HG03439 (cell line): ENCODE measurements at regions not wholly inside any gene's neighbourhood (a gene's known extent, or its start where the extent isn't known, plus 50 kb on each side); places are given as distances from the start of the nearest gene placed in this dataset.
"Not testable (repeated sequence)": the region's sequence is repeated elsewhere in the genome, so short reads cannot be mapped to it uniquely, and the experiment has no call there.

ENCODE experiments used
- ATAC-seq: cut with Tn5 transposase; IDR thresholded peaks from one replicate; pipeline ENCODE4 v1.9.1; 2021; ENCODE audit warnings: mild to moderate bottlenecking, moderate library complexity; ENCODE audit not compliant: unreplicated experiment

DNA sequence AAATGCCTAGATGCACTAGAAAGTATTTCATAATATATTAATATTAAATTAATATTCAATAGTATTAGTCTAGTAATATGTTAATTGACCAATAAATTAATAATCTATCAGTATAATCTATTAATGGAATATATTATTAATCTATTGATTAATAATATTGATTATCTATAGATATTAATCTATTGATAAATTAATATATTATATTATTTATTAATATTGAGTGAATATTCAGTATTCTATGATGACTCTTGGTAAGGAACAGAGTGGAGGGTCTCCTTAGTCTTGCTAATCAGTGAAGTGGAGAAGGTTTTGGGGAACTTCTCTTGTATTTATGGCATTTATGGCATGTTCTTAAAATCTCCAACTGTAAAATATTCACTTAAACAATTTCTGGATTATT, 679.3 kb upstream of the FLRT2 start:
- no peak for ATAC-seq

DNA sequence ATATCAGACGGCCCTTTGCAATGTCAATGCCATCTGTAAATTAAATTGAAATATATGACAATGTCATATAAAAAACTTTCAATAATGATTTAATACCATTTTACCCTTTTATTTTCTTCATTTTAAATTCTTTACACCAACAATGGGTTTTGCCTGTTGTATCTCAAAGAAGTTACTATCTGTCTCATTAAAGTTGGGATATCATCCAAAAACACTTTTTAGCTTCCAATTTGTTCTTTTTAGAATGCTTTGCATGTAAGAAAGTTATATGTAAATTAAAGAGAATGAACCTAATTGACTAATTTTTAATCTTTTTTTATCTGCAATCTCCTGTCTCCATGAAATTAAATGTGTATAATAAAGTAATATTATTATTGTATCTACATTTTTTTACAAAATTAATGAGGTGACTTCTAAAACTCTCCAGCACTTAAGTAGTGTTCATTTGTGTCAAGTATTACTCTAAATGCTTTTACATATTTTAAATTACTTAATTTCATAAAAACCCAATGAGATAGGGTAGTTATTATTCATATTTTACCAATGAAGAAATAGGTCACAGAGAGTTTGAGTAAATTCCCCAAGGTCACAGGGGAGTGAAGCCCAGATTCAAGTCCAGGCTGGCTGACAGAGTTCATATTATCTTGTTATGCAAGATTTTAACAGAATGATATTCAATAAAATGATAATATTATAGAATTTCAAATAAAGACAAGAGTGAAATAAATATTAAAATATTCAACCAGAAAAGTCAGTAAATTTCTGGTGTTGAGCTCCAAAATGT, 673.0 kb upstream of the FLRT2 start:
- ATAC-seq: no peak

DNA sequence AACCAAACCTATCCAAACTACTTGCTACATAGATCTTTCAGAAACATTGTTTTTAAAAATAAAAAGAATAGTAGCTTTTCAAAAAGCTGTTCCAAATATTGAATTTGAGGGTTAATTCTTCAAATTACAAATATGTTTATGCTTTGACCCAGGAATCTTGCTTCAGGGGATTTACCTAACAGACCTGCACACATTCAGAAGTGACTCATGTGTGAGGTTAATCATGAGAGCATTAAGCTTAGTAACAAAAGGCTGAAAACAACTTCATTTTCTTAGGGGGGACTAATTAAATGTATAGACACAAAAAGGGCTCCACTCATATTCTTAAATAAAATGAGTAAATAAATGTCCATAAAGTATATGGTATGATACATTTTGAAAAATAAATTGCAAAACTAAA, 672.4 kb upstream of the FLRT2 start:
- no peak for ATAC-seq

DNA sequence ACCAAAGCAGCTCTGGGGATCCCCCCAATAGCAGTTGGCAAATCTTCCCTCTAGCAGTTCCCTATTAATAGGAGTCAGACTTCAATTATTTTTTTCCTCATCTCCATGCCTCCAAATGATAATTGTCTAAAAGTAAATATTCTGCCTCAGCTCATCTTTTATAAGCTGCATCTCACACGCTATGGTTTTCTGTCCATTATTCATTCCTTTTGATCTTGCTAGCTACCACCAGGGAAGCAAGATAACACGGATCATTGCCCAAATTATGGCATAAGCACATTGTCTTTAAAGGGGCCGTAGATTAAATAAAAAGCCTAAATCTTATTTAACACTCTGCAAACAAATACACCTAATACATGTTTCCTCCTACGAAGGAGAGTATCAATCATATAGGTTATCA, 670.8 kb upstream of the FLRT2 start:
- no peak for ATAC-seq

DNA sequence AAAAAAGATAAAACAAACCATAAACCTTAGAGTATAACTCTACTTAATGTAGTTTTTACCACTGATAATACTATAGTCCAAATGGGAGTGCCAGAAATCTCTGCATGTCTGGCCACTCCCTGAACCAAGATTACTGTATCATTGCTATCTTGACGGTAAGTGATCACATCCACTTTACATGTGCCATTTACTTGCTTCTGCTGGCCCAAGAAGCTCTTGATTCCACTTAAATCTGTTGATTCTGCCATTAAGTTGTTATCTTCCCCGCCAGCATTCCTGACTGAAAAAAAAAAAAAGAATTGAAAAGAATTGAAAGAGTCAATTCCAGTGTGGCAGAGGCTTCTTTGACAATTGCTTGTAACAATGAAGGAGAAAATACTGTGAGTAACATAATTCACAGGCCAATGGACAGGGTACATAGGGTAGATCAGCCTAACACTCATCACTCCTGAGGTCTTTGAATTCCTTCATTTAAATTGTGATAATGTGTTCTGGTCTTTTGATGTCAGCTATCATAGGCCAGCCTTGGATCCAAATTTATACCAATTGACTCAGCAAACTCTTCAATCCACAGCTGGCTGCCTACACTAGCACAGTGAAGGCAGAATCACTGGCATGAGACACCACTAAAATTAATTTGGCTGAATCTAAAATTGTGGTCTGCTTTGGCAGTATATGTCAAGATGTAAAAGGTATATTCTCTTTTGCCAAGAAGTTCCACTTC, 665.2 kb upstream of the FLRT2 start:
- no peak for ATAC-seq

DNA sequence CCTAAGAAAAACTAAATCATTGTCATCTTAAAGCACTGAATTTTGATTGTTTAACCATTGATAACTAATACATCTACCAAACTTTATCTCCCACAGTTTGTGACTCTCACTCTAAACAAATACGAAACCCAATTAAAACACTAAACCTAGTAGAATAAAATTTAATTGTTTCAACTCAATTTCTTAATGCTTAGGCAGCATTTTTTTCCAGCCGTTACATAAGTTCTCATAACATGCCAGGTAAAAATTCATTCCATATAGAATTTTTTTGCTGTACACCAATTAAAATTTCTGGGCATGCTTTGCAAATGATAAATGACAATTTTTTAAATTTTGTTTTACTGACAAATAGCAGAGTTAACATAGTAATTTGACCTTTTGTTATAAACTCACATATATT, 658.2 kb upstream of the FLRT2 start:
- no peak for ATAC-seq

DNA sequence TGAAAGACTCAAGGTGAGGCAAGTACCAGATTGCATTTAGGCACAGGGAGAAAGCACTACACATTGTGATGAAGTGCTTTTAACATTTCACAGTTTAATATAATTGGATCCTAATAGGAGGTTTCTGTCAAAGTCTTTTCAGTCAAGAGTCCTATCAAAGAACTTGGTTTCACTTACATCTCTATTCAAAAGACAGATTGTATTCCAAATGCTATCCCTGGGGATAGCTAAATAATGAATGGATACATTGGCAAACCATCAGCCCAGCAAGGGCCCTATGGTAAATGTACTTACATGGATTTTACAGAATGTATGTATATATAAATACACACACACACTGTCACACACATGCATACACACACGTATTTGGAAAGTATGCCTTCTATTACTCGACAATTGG, 655.5 kb upstream of the FLRT2 start:
- no peak for ATAC-seq

DNA sequence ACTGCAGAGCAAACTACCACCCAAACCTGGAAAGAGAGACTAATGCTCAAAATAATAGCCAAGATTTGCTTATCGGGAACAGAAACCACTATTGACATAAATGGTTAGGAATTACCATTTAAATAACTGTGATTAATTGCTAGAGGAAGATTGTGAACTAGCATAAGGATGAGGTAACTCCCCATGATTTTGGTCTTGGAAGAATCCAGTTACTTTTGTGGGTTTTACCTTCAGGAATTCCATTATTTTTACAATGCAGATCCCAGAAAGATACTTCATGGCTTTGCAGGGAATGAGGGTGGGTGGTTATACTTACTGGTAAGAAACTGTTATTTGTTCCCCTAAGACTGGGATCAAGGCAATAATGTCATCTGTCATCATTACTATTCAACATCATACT, 652.9 kb upstream of the FLRT2 start:
- ATAC-seq: no peak

DNA sequence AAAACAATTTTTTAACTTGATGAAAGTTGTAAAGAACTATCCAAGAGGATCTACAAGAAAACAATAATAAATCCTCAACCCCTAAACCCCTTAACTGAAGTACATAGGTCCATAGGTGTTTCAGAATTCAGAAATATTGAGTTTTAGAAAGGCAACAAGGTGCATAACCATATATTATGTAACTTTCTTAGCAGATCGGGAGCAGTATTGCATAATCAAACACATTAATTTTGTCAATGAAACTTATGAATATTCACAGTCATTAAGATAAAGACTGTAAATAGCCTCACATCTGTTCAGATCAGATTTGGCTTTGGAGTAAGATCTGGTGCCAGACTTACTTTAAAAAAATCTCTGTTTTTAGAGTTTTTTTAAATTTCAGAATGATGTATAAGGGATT, 647.1 kb upstream of the FLRT2 start:
- no peak for ATAC-seq

DNA sequence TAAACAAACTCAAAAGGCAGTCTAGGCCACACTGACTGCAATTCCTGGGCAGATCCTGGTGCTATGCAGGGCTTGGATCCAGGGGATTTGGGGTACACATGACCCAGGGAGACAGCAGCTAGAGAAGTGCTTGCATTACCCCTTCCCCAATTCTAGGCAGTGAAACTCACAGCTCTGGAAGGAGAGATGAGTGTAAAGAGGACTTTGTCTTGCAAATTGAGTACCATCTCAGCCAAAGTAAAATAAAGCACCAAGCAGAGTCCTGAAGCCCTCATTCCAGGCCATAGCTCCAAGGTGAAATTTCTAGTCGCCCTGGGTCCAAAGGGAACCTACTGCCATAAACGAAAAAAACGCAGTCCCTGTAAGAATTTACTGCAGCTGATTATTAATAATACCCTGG, 644.9 kb upstream of the FLRT2 start:
- no peak for ATAC-seq

DNA sequence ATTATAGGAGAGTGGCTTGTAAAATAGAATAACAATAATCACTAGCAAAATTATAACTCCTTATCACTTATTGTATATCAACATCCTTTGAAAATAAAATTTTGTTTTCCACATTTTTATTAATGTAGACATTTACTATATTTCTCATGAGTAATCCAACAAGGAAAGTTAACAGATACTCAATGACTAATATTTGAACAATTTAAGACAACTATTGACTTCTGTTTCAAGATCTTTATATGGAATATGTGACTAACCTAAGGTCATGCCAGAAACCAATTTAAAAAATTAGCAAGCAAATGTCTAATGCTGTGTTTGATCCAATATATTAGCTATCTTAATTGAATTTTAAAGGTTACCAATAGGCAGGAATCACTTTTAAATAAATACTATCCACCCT, 638.5 kb upstream of the FLRT2 start:
- no peak for ATAC-seq

DNA sequence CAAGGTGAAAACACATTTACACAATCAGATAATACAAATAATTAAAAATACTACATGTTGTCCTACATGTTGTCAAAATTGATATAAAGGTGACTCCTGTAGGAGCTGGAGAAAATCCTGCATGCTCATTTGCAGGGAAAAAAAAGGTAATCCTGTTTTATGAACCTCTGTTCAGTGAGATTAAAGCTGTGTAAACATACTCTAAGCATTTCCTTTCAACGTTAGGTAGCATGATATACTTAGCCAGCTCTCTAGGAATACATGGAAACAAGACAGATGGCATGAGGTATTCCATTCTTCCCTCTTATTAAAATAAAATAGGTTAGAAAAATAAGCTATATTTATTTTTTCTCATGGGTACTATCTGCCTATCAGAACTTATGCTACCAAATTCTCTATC, 635.7 kb upstream of the FLRT2 start:
- no peak for ATAC-seq

DNA sequence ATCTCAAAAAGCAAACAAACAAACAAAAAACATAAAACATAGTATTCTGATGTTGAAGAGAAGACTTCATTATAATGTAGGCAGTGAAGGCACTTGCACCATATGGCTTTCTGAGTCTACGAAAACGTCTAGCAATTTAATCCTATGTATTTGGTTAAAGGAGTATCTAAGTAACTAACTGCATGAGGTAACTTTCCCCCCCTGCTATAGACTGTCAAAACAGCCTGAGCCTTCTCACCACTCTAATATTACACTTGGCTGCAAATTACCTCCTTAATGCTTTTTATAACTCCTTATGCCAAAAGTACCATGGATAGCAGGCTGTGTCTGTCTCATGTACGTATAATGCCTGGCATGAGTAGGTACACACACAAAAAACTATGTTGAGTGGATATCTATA, 607.6 kb upstream of the FLRT2 start:
- ATAC-seq: no peak

DNA sequence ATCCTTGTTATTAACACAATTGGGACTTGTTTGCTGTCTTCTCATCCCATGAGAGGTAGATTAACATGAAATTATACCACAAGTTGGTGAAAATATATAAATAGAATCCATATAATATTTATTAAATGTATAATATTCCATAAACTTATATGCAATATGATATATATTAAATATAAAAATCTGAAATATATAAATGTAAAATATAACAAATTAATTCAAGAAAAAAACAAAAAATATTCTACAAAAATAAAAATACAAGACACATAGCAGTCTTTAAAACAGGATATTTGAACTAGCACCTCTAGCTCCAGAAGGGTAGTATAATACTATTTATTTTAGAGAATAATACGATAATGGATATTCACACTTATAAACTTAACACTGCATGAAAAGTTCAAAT, 603.3 kb upstream of the FLRT2 start:
- no peak for ATAC-seq

DNA sequence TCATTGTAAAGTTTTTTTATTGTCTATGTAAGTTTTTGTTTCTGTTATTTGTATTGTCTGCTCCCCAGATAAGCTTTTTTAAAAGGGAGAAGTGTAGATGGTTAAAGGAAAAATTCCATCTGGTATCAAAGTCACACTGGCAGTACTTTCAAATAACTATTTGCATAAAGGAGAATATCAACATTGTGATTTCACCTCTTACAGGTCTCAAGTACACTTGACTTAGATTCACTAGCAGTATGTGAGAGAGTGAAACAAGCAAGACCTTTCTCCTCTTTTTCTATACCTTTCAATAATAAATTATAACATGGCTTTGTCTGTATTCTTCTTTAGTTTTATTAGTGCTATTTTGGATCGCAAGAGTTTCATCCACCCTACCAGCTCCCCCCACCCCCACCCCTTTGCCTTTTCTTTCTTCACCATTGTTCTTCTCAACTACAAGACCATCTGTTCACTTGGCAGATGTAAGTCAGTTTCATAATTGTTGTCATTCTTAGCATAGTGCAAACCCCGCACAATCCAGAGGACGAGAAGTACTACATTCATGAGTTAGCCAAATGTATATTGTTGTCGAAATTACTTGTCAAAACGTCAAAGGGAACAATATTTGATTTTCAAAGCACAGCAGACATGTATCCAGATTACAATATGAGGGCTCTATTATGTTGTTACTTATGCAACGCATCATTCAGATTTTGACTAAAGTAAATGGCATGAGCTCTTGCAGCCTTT, 602.7 kb upstream of the FLRT2 start:
- no peak for ATAC-seq

DNA sequence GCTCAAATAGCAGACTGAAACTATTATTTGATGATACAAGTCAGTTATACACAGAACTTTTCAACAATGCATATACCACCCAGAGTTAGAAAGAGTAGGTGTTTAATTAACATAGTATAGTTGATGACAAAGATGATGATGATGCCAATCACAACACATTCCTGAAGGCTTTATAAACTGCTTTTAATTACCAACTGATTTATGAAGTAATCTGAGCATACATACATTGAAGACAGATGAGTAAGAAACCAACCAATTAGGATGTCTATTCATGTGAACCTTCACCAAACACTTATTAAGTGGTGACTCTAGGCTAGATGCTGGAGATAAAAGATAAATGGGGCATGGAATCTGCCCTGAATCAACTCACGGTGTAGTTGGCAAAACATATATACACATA, 600.9 kb upstream of the FLRT2 start:
- ATAC-seq: no peak

DNA sequence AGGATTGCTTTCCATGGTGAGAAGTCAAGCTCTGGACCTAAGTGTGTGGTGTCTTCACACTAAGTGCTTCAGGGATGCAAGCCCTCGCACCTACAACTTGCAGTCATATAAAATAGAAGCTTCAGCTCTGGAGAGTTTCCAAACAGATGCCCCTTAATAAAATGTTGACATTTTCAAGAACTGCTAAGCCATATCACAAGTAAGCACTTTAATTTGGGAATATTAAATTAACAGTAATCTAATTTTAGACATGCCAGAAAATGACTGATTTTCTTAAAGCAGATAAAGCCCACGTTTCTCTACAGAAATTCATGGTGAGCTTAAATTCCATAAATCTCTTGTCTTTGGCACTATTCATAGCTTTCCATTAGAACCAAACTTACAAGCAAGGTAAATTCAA, 600.1 kb upstream of the FLRT2 start:
- ATAC-seq: no peak

DNA sequence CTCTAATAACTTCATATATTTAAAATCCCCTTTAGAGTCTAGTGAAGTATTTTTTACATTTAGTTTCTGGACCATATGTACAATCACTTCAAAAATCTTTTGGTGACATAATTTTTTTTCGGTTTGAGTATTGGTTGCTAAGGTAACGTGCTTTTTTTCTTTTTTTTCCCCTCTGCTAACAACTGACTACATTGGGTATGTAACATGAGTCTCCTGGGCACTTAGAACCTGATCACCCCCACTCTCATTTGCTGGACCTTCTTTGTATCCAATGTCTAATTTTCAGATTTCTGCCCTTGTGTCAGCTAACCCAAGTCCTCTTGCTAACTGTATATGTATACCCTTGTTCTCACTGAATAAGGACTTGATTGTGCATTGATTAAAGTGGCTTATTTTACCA, 592.9 kb upstream of the FLRT2 start:
- no peak for ATAC-seq

DNA sequence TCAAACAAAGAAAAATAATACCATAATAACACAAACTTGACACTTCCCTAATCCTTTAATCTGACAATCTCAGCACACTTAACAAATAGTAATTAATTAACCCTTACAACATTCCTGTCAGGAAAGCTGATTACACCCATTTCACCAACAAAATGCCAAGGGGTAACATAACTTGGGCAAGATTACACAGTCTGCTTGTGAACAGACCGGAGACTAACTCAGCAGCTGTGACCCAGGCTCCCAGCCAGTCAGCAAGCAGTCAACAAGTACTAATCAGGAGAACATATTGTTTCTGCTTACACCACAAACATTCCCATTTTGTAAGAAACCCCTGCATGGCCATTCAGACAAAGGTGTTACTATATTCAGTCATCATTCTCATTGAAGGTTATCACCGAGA, 592.5 kb upstream of the FLRT2 start:
- no peak for ATAC-seq

DNA sequence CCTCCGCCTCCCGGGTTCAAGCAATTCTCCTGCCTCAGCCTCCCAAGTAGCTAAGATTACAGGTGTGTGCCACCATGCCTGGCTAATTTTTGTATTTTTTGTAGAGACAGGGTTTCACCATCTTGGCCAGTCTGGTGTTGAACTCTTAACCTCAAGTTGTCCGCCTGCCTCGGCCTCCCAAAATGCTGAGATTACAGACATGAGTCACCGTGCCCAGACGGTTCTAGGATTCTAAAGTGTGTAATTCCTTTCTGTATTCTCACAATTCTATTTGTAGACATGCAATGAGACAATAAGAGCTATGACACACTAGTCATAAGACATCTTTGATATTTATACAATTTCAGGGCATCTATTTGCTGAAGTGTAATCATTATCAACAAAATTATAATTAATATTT, 585.0 kb upstream of the FLRT2 start:
- not testable (repeated sequence) for ATAC-seq

DNA sequence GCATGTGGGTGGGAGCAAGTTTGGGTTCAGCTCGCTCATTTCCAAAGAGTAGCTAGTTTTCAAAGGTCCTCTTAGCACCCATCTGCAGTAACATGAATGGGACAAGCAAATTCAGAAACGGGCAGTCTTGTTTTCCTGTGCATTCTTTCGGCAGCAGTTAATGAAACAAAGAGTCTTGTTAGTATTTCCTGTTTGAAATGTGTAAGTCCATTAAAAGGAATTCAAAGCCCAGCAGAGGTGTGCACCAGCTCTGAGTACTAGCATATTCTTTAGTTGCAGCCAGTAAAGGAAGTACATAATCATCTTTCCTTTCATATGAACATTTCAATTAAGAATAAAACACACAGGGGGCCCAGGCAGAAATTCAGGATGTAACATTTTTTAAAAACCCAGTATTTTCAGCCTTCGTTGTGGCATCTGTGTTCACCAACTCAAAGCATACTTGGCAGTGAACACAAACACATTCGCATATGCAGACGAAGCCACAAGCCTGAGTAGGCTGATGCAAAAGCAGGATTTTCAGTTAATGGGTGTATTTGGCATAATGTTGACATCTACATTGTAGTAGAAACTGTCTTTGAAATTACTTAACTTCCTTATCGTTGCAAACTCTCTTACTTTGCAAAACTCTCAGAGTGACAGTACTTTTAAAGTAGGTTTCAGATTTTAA, 570.0 kb upstream of the FLRT2 start:
- ATAC-seq: no peak

DNA sequence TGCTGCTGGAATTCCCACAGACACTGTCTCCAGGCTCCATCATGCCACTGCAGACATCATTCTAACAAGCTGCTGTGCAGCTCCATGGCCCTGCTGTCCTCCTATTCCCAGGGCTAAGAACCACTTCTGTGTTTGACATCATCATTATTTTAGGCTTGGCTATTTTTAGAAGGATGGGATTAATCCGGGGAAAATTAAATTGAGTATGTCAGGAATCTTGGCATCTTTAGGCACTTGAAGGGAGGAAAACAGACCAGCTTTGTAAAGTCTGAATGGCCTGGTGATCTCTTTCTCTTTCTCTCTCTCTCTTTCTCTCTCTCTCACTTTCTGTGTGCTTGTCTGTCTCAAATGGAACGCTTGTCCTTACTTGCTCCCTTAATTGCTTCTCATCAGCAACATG, 568.3 kb upstream of the FLRT2 start:
- no peak for ATAC-seq
